ENCODE measurements at regions not wholly inside any gene's neighbourhood (a gene's known extent, or its start where the extent isn't known, plus 50 kb on each side); places are given as distances from the start of the nearest gene placed in this dataset.

DNA sequence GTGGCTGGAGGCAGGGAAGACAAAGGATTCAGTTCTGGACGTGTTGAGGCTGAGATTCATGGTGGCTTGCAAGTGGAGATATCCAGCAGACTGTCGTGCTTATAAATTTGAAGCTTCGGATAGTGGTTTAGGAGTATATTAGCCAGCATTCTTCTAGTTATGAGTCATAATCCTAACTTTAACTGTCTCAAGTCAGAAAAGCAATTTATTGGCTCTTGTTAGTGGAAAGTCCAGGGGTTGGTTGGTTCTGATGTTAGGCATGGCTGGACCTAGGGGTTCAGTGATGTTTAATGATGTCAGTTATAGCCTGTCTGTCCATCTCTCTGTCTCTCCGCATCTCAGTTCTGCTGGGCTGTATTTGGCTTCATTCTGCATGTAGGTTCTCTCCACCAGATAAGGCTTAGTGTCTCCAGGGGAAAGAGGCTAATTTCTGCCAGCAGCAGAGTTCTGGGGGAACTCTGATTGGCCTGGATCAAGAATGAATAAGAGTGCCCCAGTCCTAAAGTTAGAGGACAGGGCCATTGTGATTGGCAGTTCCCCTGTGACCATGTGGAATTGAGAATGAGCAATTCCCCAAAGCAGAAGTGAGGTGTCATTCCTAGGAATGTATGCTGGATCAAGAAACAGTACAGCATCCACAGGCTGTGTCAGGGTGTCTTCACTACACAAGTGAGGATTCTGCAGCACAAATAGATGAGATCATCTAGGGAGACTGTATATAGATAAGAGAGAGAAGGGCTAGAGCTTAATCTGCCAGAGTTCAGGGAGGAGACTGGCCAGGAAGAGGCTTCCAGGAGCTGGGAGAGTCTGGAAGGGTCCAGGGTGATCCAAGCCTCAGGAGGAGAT is 72.9 kb upstream of the SHB start:
- TF ChIP-seq, protein P1, sequence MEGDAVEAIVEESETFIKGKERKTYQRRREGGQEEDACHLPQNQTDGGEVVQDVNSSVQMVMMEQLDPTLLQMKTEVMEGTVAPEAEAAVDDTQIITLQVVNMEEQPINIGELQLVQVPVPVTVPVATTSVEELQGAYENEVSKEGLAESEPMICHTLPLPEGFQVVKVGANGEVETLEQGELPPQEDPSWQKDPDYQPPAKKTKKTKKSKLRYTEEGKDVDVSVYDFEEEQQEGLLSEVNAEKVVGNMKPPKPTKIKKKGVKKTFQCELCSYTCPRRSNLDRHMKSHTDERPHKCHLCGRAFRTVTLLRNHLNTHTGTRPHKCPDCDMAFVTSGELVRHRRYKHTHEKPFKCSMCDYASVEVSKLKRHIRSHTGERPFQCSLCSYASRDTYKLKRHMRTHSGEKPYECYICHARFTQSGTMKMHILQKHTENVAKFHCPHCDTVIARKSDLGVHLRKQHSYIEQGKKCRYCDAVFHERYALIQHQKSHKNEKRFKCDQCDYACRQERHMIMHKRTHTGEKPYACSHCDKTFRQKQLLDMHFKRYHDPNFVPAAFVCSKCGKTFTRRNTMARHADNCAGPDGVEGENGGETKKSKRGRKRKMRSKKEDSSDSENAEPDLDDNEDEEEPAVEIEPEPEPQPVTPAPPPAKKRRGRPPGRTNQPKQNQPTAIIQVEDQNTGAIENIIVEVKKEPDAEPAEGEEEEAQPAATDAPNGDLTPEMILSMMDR (conservative IDR thresholded peaks at IDR 0.05) = no peak
- Mint-ChIP-seq H3K4me1 (ENCODE audit: unreplicated experiment) (peaks cover 5% of the 10 kb centered on the region), H3K27ac (no peak overlapping the region), H3K36me3 (no peaks in the 10 kb centered on the region), H3K27me3 (peaks cover 58% of the 10 kb centered on the region), H3K4me3 (no peak overlapping the region), H3K9me3 (no peaks in the 10 kb centered on the region)
- no peak for DNase-seq (ENCODE audit: extremely low spot score, unreplicated experiment)

GRCh38 chr9:38138276-38138675 is 69.2 kb upstream of the SHB start:
- Mint-ChIP-seq H3K27me3 (peaks cover 56% of the 10 kb centered on the region), H3K27ac (no peak overlapping the region), H3K4me3 (no peak overlapping the region), H3K36me3 (no peaks in the 10 kb centered on the region), H3K9me3 (no peaks in the 10 kb centered on the region), H3K4me1 (ENCODE audit: unreplicated experiment) (peaks cover 5% of the 10 kb centered on the region)
- DNase-seq (ENCODE audit: extremely low spot score, unreplicated experiment) = no peak
- TF ChIP-seq, protein P1 (conservative IDR thresholded peaks at IDR 0.05) = no peak

DNA sequence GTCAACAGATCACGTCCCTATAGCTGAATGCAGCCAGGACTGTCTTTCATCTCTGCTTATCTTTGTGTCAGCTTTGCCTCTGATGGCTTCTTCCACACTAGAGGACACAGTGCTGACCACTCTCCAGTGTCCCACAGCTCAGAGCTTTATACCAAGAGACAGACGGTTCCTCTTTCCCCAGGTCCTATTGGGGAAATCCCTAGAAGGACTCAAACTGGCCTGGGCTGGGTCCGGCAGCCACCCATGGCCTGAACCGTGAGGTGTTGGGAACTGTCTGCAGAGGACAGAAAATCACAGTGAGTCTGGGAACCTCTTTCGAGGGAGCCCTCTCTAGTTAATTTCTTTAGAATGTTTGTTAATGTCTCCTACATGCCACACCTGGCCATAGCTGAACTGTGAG is 68.3 kb upstream of the SHB start:
- H3K27me3 Mint-ChIP-seq = peaks cover 53% of the 10 kb centered on the region
- no peak overlapping the region for H3K4me3 Mint-ChIP-seq
- no peak for DNase-seq (ENCODE audit: extremely low spot score, unreplicated experiment)
- H3K9me3 Mint-ChIP-seq = no peaks in the 10 kb centered on the region
- TF ChIP-seq, protein P1 (conservative IDR thresholded peaks at IDR 0.05) = no peak
- no peak overlapping the region for H3K27ac Mint-ChIP-seq
- H3K4me1 Mint-ChIP-seq (ENCODE audit: unreplicated experiment) = peaks cover 3% of the 10 kb centered on the region
- H3K36me3 Mint-ChIP-seq = no peaks in the 10 kb centered on the region

GRCh38 chr9:38136386-38136785 is 67.4 kb upstream of the SHB start:
- no peaks in the 10 kb centered on the region for H3K36me3 Mint-ChIP-seq
- TF ChIP-seq, protein P1 (conservative IDR thresholded peaks at IDR 0.05) = no peak
- H3K4me3 Mint-ChIP-seq = no peak overlapping the region
- DNase-seq (ENCODE audit: extremely low spot score, unreplicated experiment) = no peak
- H3K4me1 Mint-ChIP-seq (ENCODE audit: unreplicated experiment) = no peaks in the 10 kb centered on the region
- no peaks in the 10 kb centered on the region for H3K9me3 Mint-ChIP-seq
- peaks cover 44% of the 10 kb centered on the region for H3K27me3 Mint-ChIP-seq
- H3K27ac Mint-ChIP-seq = no peak overlapping the region

GRCh38 chr9:38134611-38135237 is 65.7 kb upstream of the SHB start:
- Mint-ChIP-seq H3K27me3 (peaks cover 27% of the 10 kb centered on the region), H3K4me1 (ENCODE audit: unreplicated experiment) (no peaks in the 10 kb centered on the region), H3K36me3 (no peaks in the 10 kb centered on the region), H3K9me3 (no peaks in the 10 kb centered on the region), H3K27ac (no peak overlapping the region), H3K4me3 (no peak overlapping the region)
- TF ChIP-seq, protein P1 (conservative IDR thresholded peaks at IDR 0.05) = no peak
- DNase-seq (ENCODE audit: extremely low spot score, unreplicated experiment) = no peak

Data from type B pancreatic cell (in vitro differentiated cells).